GM19397 (cell line): ENCODE measurements at regions not wholly inside any gene's neighbourhood (a gene's known extent, or its start where the extent isn't known, plus 50 kb on each side); places are given as distances from the start of the nearest gene placed in this dataset.

Experiments
- ATAC-seq: cut with Tn5 transposase; IDR thresholded peaks from one replicate; pipeline ENCODE4 v1.9.1; 2021; ENCODE audit warnings: mild to moderate bottlenecking, moderate library complexity; ENCODE audit not compliant: unreplicated experiment

- no peak for ATAC-seq
Measured at GRCh38 chr20:57953638-57954037, 243.8 kb upstream of the PMEPA1 start.

GRCh38 chr20:57952136-57952535, 242.3 kb upstream of the PMEPA1 start:
- no peak for ATAC-seq

GRCh38 chr20:57951549-57951948, 241.7 kb upstream of the PMEPA1 start:
- no peak for ATAC-seq

- no peak for ATAC-seq
Measured at GRCh38 chr20:57950764-57951485, 241.1 kb upstream of the PMEPA1 start.

- no peak for ATAC-seq
Measured at GRCh38 chr20:57948180-57948955, 238.6 kb upstream of the PMEPA1 start.

DNA sequence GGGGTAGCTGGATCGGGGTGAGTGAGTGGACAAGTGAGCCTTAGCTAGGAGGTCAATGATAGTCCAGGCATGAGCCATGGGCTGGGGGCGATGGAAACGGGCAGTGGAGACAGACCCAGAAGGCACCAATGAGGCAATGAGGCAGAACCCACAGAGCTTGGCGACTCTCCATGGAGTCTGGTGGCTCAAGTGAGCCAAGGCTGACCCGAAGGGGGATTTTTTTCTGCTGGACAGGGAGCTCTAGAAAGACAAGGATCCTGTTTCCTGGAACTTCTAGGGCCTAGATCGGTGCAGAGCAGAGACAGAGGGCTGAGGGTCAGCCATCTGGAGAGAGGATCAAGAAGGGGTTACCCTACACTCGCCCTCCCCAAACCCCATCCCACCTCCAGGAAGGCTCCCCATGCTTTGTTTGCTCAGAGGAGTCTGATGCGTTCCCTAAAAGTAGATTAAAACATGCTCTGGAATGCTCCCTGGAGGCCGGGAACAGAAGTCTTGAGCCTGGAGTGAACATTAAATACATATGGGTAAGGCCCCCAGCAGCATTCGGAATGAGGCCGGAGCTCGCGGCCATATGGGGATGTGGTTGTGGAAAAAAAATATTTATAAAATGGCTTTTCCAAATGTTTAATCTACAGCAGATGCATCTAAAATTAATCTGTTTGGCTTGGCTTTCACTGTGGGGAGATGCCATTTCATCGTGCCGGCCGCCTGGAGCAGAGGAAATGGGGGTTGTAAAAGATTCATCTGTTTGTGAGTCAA, 237.8 kb upstream of the PMEPA1 start:
- no peak for ATAC-seq

DNA sequence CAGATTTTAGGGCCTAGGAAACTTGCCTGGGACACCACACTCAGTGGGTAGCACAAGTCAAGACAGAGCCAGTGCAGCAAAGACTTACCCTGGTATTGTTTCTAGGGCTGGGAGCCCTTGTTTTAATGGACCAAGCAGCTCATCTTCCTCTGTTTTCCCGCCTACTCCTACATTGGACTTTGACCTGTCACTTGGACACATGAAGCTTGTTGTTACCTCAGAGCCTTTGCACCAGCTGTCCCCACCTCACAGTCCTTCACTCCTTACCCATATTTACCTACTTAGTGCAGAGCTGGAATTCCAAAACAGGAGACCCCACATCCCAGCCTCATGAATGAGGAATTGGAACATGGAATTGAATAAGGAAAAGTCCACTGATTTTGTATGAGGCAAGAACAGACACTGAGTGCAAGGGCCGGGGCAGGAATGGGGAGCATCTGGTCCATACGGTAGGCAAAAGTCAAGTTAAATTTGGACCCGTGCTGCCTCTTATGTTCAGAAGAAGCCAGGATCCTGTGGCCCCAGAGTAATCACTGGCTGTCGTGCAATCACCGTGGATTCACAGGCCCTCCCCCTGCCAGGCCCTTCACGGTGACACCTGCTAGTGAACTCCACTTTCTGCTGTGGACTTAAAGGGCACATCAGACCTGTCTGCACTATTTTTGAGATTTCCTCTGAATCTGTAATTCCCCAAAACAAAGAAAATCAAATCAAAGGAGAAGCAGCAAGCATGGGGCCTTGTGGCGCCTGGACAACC, 236.9 kb upstream of the PMEPA1 start:
- no peak for ATAC-seq

DNA sequence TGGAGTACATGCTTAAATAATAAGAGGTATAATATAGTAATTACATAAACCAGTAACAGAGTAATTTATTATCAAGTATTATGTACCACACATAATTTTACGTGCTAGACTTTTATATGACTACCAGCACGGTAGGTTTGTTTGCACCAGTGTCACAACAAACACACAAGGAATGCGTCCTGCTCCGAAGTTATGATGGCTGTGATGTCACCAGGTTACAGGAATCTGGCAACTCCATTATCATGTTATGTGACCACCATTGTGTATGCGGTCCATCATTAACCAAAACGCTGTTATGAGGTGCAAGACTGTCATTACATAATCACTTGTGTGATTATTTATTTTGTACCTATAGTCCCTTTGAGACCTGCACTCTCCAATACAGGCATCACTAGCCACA, 235.2 kb upstream of the PMEPA1 start:
- ATAC-seq, result no peak

GRCh38 chr20:57943950-57944349, 234.1 kb upstream of the PMEPA1 start:
- no peak for ATAC-seq

DNA sequence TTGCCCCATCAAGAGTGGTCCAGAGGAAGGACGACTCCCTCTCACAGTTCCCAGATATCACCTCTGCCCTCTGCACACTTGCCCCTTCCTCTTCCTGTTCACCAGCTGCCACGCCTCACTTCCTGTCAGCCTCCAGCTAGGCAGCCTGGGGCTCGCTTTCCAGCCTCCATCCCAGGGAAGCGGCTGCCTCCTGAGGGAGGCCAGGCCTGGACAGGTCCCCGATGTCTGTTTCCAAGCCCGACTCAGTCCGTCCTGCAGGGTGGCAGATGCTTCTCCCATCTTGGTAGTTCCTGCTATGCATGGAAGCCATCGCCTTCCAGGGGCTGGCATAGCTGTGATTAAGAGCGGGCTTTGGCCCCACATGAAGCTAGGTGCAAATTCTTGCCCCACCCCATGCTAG, 233.5 kb upstream of the PMEPA1 start:
- no peak for ATAC-seq

- ATAC-seq, result no peak
Measured at GRCh38 chr20:57941604-57942381, 232.0 kb upstream of the PMEPA1 start.

- ATAC-seq, result no peak
Measured at GRCh38 chr20:57940868-57941522, 231.2 kb upstream of the PMEPA1 start.

DNA sequence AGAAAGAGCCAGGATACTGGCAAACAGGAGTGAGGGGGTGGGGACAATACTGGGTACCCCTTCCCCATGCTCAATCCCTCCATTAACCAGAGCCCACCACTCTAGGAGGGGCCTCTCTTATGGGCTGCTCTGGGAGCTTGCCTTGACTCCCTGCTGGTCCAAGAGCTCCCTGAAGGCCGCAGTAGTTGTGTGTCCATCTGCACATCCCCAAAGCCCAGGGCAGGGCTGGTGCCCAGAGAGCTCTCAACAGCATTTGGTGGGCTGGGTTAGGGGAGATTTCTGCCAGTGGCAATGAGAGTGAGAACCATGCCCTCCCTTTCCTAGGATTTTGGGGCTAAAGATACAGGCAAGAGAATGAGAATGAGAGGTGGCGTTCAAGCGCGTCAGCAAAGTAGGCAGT, 230.6 kb upstream of the PMEPA1 start:
- ATAC-seq, result no peak

DNA sequence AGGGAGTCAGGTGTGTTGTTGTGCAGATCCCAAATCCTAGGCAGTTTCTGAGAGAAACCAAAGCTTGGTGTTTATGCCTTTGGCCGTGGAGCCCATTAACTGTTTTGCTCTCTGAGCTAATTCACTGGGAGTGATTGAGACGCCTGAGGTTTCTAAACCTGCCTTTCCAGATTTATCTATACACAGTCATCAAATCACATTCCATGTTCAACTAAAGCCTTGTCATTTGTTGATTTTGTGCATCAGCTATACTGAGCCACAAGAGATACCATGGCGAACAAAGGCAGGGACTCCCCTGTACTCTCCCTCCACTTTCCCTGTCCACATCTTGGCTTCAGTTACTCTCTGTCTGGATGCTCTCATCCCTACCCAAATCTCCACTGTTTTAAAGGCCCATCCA, 229.7 kb upstream of the PMEPA1 start:
- no peak for ATAC-seq

DNA sequence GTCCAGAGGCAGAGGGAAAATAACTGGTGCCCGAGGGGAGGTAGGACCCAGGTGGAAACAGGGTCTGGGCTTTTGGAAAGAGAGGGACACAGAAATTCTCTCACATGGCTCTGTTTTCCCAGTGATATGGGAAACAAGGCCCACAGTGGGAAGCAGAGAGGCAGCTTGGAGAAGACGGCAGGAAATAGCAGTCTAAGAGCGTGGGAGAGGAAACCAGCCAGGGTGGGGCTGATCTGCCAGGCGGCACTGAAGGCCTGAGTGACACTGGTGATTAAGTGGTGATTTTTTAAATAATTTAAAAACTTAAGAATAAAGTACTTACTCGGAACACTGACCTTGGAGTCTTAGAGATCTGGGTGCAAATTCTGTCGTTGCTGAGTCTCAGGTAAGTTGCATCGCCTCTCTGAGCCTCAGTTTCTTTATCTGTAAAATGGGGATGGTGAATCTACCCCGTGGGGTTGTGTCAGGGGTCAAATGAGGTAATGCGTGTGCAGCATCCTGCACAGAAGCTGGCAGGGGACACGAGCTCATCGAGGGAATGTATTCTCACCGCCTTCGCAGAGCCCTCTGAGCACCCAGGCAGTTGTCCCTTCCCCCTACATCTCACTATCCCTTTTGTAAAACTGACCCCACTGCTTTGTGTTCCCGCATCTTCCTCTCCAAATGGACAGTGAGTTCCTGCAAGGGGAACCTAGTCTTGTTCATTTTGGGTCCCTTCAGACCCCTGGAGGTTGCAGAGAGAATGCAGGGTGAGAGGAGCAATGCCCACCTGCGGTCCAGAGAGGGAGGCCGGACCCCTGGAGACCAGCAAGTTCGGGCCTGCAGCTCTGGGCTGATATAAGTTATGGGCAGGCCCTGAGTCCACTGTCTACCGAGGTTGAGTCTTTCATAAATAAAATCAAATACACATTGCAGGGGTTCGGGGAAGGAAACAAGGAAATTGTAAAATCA, 228.6 kb upstream of the PMEPA1 start:
- no peak for ATAC-seq

DNA sequence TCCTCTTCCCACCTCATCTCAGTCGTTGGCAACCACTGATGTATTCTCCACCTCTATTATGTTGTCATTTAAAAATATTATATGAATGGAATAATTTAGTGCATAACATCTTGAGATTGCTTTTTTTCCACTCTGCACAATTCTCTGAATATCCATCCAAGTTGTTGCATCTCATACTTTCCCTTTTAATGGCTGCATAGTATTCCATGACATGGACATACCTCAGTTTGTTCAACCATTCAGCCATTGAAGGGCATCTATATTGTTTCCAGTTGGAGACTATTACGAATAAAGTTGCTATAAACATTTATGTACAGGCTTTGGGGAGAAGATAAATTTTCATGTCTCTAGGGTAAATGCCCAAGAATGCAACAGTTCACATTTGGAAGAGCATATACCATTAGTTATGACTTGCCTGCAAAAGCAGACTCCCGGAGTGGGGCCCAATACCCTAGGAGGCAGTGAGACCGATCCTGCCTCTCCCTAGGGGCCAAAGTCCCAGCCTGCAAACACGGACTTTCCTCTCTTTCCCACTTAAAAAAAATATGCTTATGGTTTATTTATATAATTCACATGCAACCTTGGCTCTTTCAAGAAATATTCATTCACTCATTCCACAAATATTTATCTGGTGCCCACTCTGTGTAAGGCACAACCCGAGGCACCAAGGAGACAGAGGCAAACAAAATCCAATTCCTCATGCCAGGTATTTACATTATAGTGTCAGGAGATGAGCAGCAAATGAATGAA, 227.0 kb upstream of the PMEPA1 start:
- no peak for ATAC-seq

DNA sequence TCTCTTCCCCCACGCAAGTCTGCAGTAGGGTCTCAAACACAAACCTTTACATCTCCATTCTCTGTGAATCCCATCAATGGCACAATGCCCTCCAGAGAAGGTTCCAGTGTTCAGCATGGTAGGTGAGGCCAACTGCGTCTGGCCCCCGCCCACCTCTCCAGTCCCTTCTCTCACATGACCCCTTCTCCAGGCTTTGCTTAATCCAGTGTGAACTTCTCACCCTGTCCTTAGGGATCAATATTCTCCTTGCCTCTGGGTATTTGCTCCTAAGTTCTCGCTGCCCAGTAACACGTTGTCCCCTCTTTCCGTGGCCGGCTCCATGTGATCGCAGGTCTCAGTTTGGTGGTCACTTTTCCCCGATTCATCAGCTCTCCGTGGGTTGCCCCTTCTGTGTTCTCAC, 225.1 kb upstream of the PMEPA1 start:
- ATAC-seq, result no peak
